CD8-positive, alpha-beta memory T cell (primary cell): ENCODE measurements at regions not wholly inside any gene's neighbourhood (a gene's known extent, or its start where the extent isn't known, plus 50 kb on each side); places are given as distances from the start of the nearest gene placed in this dataset.

ENCODE experiments used
- CTCF ChIA-PET: fragments of 350-600 bp; sonication (Branson Sonifier 250); formaldehyde crosslinking; loops from one replicate; lab custom pipeline; 2021; ENCODE audit warnings: antibody characterized with exemption; lab: Charles Lee
- POLR2A ChIA-PET: fragments of 350-600 bp; sonication (Branson Sonifier 250); formaldehyde crosslinking; loops from one replicate; lab custom pipeline; 2021; ENCODE audit warnings: antibody characterized with exemption; lab: Charles Lee
- DNase-seq, 5 donors: peaks; one replicate each; pipeline versions ENCODE4 v3.0.0 to v3.0.0-alpha.2; 2020 to 2022; ENCODE audit warnings: mixed read lengths in 1 of 5
- H3K27ac ChIP-seq: one replicate; pipeline ENCODE4 v1.7.0; 2013; ENCODE audit warnings: low read depth, mild to moderate bottlenecking, low read length, moderate library complexity
- H3K27me3 ChIP-seq: 2 replicates; pipeline ENCODE4 v1.7.0; 2013; ENCODE audit warnings: low read length, mild to moderate bottlenecking; ENCODE audit not compliant: insufficient read depth, poor library complexity, severe bottlenecking
- H3K36me3 ChIP-seq: 2 replicates; pipeline ENCODE4 v1.7.0; 2013; ENCODE audit warnings: mild to moderate bottlenecking, low read length, moderate library complexity; ENCODE audit not compliant: insufficient read depth
- H3K4me1 ChIP-seq: 2 replicates; pipeline ENCODE4 v1.7.0; 2013; ENCODE audit warnings: mild to moderate bottlenecking, low read length, moderate library complexity; ENCODE audit not compliant: insufficient read depth
- H3K4me3 ChIP-seq: 2 replicates; pipeline ENCODE4 v1.7.0; 2013; ENCODE audit warnings: mild to moderate bottlenecking, low read length
- H3K9me3 ChIP-seq: 2 replicates; pipeline ENCODE4 v1.7.0; 2013; ENCODE audit warnings: mild to moderate bottlenecking, low read length
- H3K27ac Mint-ChIP-seq, 8 donors: one replicate each; pipeline ENCODE4 v1.8.0; 2020 to 2021; ENCODE audit warnings: mixed read lengths in 8 of 8, mild to moderate bottlenecking in 6 of 8, inconsistent platforms in 3 of 8, moderate library complexity in 3 of 8
- H3K27me3 Mint-ChIP-seq, 2 donors: one replicate each; pipeline ENCODE4 v1.8.0; 2020 to 2021; ENCODE audit warnings: mixed read lengths in 2 of 2, mild to moderate bottlenecking in 1 of 2, moderate library complexity in 1 of 2
- H3K36me3 Mint-ChIP-seq, 3 donors: one replicate each; pipeline ENCODE4 v1.8.0; 2020 to 2021; ENCODE audit warnings: mixed read lengths in 3 of 3, inconsistent platforms in 1 of 3, mild to moderate bottlenecking in 1 of 3
- H3K4me1 Mint-ChIP-seq, 3 donors: one replicate each; pipeline ENCODE4 v1.8.0; 2020 to 2021; ENCODE audit warnings: mixed read lengths in 3 of 3, inconsistent platforms in 1 of 3, mild to moderate bottlenecking in 1 of 3
- H3K4me3 Mint-ChIP-seq, 7 donors: one replicate each; pipeline ENCODE4 v1.8.0; 2020 to 2021; ENCODE audit warnings: mixed read lengths in 7 of 7, mild to moderate bottlenecking in 6 of 7, moderate library complexity in 4 of 7, inconsistent platforms in 2 of 7
- H3K9me3 Mint-ChIP-seq, 5 donors: one replicate each; pipeline ENCODE4 v1.8.0; 2020 to 2022; ENCODE audit warnings: mixed read lengths in 5 of 5, mild to moderate bottlenecking in 3 of 5, moderate library complexity in 2 of 5, inconsistent platforms in 1 of 5

DNA sequence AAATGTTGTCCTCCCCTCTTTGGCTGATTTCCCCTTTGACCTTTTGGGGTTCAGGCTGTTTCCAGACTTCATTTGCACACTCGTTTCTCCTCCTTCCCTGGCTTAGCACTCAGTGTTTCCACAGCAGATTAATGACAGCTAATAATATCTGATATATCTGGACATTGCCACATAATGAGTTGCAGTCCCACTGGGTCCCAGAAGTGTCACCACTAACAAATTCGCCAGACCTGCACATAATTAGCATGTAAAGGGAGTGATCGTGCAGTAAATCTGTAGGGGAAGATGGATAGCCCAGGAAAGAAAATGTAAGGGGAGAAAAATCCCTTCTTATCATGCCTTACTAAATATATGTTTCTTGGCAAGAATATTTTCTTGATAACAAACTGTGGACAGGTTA lies 922.1 kb downstream of the TFAP2A start:
- Histone ChIP-seq H3K27me3 (no peaks in the 10 kb centered on the region), H3K4me1 (no peaks in the 10 kb centered on the region), H3K36me3 (no peaks in the 10 kb centered on the region), H3K9me3 (no peaks in the 10 kb centered on the region), H3K27ac (no peak overlapping the region), H3K4me3 (no peak overlapping the region)
- DNase-seq, result no peak
- Mint-ChIP-seq H3K4me1 (no peaks in the 10 kb centered on the region), H3K4me3 (no peak overlapping the region), H3K27me3 (no peaks in the 10 kb centered on the region), H3K36me3 (no peaks in the 10 kb centered on the region), H3K9me3 (peaks cover 3 to 13% (median 7%) of the 10 kb centered on the region in 5 donors), H3K27ac (no peak overlapping the region)
- POLR2A ChIA-PET, result no interaction called here
- CTCF ChIA-PET, result no interaction called here

DNA sequence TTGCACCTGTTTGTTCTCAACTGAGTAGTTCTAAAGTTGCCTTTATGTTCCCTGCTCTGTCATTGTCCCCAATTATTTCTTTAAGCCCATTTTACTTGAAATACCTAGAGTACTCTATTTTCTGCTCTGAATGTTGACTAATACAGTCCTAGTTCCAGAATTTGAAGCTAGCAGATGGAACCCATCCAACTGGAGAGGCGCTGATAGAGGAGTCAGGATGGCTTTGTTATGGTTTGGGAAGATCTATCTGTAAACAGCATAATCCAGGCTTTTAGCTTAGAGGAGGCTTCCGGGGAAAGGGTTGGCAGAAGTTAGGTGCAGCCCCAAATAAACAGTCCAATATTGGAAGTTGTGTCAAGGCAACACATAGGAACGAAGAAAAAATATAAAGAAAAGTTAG lies 927.7 kb downstream of the TFAP2A start:
- POLR2A ChIA-PET, result no interaction called here
- CTCF ChIA-PET, result no interaction called here

GRCh38 chr6:9485992-9486391 lies 928.9 kb downstream of the TFAP2A start:
- Mint-ChIP-seq H3K9me3 (peaks cover 0 to 9% (median 3%) of the 10 kb centered on the region in 5 donors), H3K27me3 (peaks cover 0 to 1% of the 10 kb centered on the region in 2 donors), H3K4me3 (no peak overlapping the region), H3K4me1 (no peaks in the 10 kb centered on the region), H3K27ac (no peak overlapping the region), H3K36me3 (no peaks in the 10 kb centered on the region)
- Histone ChIP-seq H3K4me1 (no peaks in the 10 kb centered on the region), H3K4me3 (no peak overlapping the region), H3K27ac (no peak overlapping the region), H3K9me3 (no peaks in the 10 kb centered on the region), H3K36me3 (no peaks in the 10 kb centered on the region), H3K27me3 (no peaks in the 10 kb centered on the region)
- ChIA-PET POLR2A (no interaction called here), CTCF (no interaction called here)
- DNase-seq, result no peak

More for the DNA sequence above, 927.7 kb downstream of the TFAP2A start:
- no peaks in the 10 kb centered on the region for H3K36me3 Mint-ChIP-seq
- peaks cover 0 to 1% of the 10 kb centered on the region in 2 donors for H3K27me3 Mint-ChIP-seq
- Histone ChIP-seq H3K4me1 (no peaks in the 10 kb centered on the region), H3K27ac (no peak overlapping the region), H3K27me3 (no peaks in the 10 kb centered on the region), H3K36me3 (no peaks in the 10 kb centered on the region), H3K4me3 (no peak overlapping the region), H3K9me3 (no peaks in the 10 kb centered on the region)
- H3K4me3 Mint-ChIP-seq, result no peak overlapping the region
- H3K9me3 Mint-ChIP-seq, result peaks cover 0 to 9% (median 2%) of the 10 kb centered on the region in 5 donors
- DNase-seq, result no peak
- no peaks in the 10 kb centered on the region for H3K4me1 Mint-ChIP-seq
- H3K27ac Mint-ChIP-seq, result no peak overlapping the region

- Mint-ChIP-seq H3K27ac (no peak overlapping the region), H3K27me3 (peaks cover 0 to 1% of the 10 kb centered on the region in 2 donors), H3K4me3 (no peak overlapping the region), H3K36me3 (no peaks in the 10 kb centered on the region), H3K9me3 (peaks cover 0 to 12% (median 4%) of the 10 kb centered on the region in 5 donors), H3K4me1 (no peaks in the 10 kb centered on the region)
- DNase-seq, result no peak
- H3K4me3 ChIP-seq, result no peak overlapping the region
- POLR2A ChIA-PET, result no interaction called here
- H3K27me3 ChIP-seq, result no peaks in the 10 kb centered on the region
- no peak overlapping the region for H3K27ac ChIP-seq
- CTCF ChIA-PET, result no interaction called here
- no peaks in the 10 kb centered on the region for H3K9me3 ChIP-seq
- H3K36me3 ChIP-seq, result no peaks in the 10 kb centered on the region
- H3K4me1 ChIP-seq, result no peaks in the 10 kb centered on the region
Observed at GRCh38 chr6:9484686-9485085, 930.2 kb downstream of the TFAP2A start.

GRCh38 chr6:9484091-9484490 lies 930.8 kb downstream of the TFAP2A start:
- Mint-ChIP-seq H3K4me1 (no peaks in the 10 kb centered on the region), H3K27me3 (peaks cover 0 to 1% of the 10 kb centered on the region in 2 donors), H3K9me3 (peaks cover 0 to 12% (median 7%) of the 10 kb centered on the region in 5 donors), H3K4me3 (no peak overlapping the region), H3K36me3 (no peaks in the 10 kb centered on the region), H3K27ac (no peak overlapping the region)
- H3K27me3 ChIP-seq, result no peaks in the 10 kb centered on the region
- POLR2A ChIA-PET, result no interaction called here
- H3K4me1 ChIP-seq, result no peaks in the 10 kb centered on the region
- CTCF ChIA-PET, result no interaction called here
- H3K36me3 ChIP-seq, result no peaks in the 10 kb centered on the region
- no peak for DNase-seq
- no peak overlapping the region for H3K27ac ChIP-seq
- no peaks in the 10 kb centered on the region for H3K9me3 ChIP-seq
- H3K4me3 ChIP-seq, result no peak overlapping the region

GRCh38 chr6:9482030-9482738 lies 932.7 kb downstream of the TFAP2A start:
- no peak overlapping the region for H3K27ac ChIP-seq
- no peak overlapping the region for H3K4me3 ChIP-seq
- H3K36me3 Mint-ChIP-seq, result no peaks in the 10 kb centered on the region
- POLR2A ChIA-PET, result no interaction called here
- H3K9me3 Mint-ChIP-seq, result peaks cover 0 to 15% (median 10%) of the 10 kb centered on the region in 5 donors
- no peaks in the 10 kb centered on the region for H3K9me3 ChIP-seq
- CTCF ChIA-PET, result no interaction called here
- no peaks in the 10 kb centered on the region for H3K36me3 ChIP-seq
- H3K4me1 Mint-ChIP-seq, result no peaks in the 10 kb centered on the region
- no peaks in the 10 kb centered on the region for H3K4me1 ChIP-seq
- H3K27me3 ChIP-seq, result no peaks in the 10 kb centered on the region
- no peaks in the 10 kb centered on the region for H3K27me3 Mint-ChIP-seq
- H3K27ac Mint-ChIP-seq, result no peak overlapping the region
- DNase-seq, result no peak
- no peak overlapping the region for H3K4me3 Mint-ChIP-seq

DNA sequence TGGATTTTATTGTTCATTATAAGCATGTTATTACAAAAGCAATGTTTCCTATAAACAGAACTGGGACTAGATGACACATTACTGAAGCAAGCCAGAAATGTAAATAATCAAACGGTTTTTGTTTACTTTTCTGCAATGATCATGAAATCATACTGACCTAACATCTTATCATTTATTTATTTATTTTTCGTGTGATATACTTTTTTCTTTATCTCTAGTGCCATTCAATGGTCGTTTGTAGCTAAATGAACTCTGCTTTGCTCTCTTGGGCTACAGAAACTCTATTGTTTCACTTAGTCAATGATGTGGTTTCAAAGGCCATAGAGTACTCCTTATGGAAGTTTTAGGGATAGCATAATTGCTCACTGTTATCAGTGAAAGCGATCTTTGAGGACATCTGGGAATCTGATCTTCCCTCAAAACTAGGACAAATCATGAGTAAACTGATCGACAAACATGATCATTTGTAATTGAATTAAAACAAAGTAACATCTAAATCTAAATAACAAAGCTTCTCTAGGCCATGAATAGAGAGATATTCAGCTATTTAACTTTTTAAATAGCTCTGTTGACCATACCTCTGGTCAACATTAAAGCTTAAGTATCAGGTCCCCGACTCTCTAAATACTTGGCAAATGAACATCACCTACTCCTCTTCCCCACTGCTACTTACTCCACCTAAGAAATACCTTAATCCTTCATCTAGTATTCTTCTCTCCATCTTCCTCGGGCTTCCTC lies 933.4 kb downstream of the TFAP2A start:
- H3K9me3 ChIP-seq, result no peaks in the 10 kb centered on the region
- H3K27me3 ChIP-seq, result no peaks in the 10 kb centered on the region
- no peaks in the 10 kb centered on the region for H3K4me1 ChIP-seq
- H3K36me3 ChIP-seq, result no peaks in the 10 kb centered on the region
- no peak overlapping the region for H3K27ac ChIP-seq
- ChIA-PET POLR2A (no interaction called here), CTCF (no interaction called here)
- H3K4me1 Mint-ChIP-seq, result no peaks in the 10 kb centered on the region
- no peaks in the 10 kb centered on the region for H3K27me3 Mint-ChIP-seq
- no peaks in the 10 kb centered on the region for H3K36me3 Mint-ChIP-seq
- DNase-seq, result no peak
- H3K9me3 Mint-ChIP-seq, result peaks cover 0 to 15% (median 10%) of the 10 kb centered on the region in 5 donors
- H3K4me3 ChIP-seq, result no peak overlapping the region
- H3K4me3 Mint-ChIP-seq, result no peak overlapping the region
- no peak overlapping the region for H3K27ac Mint-ChIP-seq

GRCh38 chr6:9468277-9468676 lies 946.6 kb downstream of the TFAP2A start:
- POLR2A ChIA-PET, result no interaction called here
- no peak for DNase-seq
- no peaks in the 10 kb centered on the region for H3K4me1 Mint-ChIP-seq

More at GRCh38 chr6:9468277-9468676, 946.6 kb downstream of the TFAP2A start:
- Mint-ChIP-seq H3K36me3 (no peaks in the 10 kb centered on the region), H3K4me3 (no peak overlapping the region), H3K27ac (no peak overlapping the region), H3K9me3 (peaks cover 0 to 9% (median 4%) of the 10 kb centered on the region in 5 donors), H3K27me3 (no peaks in the 10 kb centered on the region)
- no peaks in the 10 kb centered on the region for H3K27me3 ChIP-seq
- CTCF ChIA-PET, result no interaction called here
- no peaks in the 10 kb centered on the region for H3K36me3 ChIP-seq
- H3K4me1 ChIP-seq, result no peaks in the 10 kb centered on the region
- H3K4me3 ChIP-seq, result no peak overlapping the region
- no peaks in the 10 kb centered on the region for H3K9me3 ChIP-seq
- H3K27ac ChIP-seq, result no peak overlapping the region
